ENCODE measurements at regions not wholly inside any gene's neighbourhood (a gene's known extent, or its start where the extent isn't known, plus 50 kb on each side); places are given as distances from the start of the nearest gene placed in this dataset.
"Not testable (repeated sequence)": the region's sequence is repeated elsewhere in the genome, so short reads cannot be mapped to it uniquely, and the experiment has no call there.

DNA sequence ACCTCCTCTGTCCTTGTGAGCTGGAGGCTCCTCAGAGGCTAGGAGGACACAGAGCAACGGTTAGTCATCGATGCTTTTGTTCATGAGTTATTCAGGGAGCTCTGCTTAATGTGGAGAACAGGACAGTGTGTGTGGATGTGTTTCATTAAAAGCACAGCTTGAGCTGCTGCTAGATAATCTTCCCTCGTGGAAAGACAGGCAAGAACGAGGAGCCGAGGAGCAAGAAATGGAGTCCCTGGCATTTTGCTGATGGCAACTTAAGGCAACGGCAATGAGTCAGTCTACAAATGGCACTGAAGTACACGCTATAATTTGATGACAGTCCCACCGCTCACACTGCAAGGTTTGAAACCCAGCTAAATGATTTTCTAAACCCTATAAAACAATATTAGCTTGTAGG lies 106.2 kb downstream of the IGLL1 start:
- CTCF ChIA-PET (ENCODE audit: unreplicated experiment) = no interaction called here
- no peaks in the 10 kb centered on the region for H4K20me1 ChIP-seq (ENCODE audit: insufficient read depth, low read length)
- H3K4me3 ChIP-seq (ENCODE audit: low read depth, low read length, poor library complexity, severe bottlenecking) = no peak overlapping the region
- H3K9me3 ChIP-seq (ENCODE audit: low read length) = no peaks in the 10 kb centered on the region
- peaks cover 32% of the 10 kb centered on the region for H3K4me1 ChIP-seq (ENCODE audit: insufficient read depth, low read length, poor library complexity, severe bottlenecking)
- H3K9me2 ChIP-seq (ENCODE audit: insufficient read depth, low read length) = no peaks in the 10 kb centered on the region
- H3K79me2 ChIP-seq (ENCODE audit: insufficient read depth, low read depth, low read length) = no peaks in the 10 kb centered on the region
- POLR2A ChIA-PET = no interaction called here
- no peak for DNase-seq (ENCODE audit: low spot score)
- TF ChIP-seq, protein P1, sequence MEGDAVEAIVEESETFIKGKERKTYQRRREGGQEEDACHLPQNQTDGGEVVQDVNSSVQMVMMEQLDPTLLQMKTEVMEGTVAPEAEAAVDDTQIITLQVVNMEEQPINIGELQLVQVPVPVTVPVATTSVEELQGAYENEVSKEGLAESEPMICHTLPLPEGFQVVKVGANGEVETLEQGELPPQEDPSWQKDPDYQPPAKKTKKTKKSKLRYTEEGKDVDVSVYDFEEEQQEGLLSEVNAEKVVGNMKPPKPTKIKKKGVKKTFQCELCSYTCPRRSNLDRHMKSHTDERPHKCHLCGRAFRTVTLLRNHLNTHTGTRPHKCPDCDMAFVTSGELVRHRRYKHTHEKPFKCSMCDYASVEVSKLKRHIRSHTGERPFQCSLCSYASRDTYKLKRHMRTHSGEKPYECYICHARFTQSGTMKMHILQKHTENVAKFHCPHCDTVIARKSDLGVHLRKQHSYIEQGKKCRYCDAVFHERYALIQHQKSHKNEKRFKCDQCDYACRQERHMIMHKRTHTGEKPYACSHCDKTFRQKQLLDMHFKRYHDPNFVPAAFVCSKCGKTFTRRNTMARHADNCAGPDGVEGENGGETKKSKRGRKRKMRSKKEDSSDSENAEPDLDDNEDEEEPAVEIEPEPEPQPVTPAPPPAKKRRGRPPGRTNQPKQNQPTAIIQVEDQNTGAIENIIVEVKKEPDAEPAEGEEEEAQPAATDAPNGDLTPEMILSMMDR (conservative IDR thresholded peaks at IDR 0.05; ENCODE audit: low read length) = no peak
- no peak for TF ChIP-seq EZH2phosphoT487 (IDR thresholded peaks at IDR 0.05; ENCODE audit: borderline replicate concordance, low read depth, low read length)
- intact Hi-C loops (cut with micrococcal nuclease; ENCODE audit: unreplicated experiment) = no loop called here
- H3K4me2 ChIP-seq (ENCODE audit: low read length) = no peak overlapping the region
- H2AFZ ChIP-seq (ENCODE audit: low read length) = 0 out of 2 replicates have a peak overlapping the region, but pooled peaks have one; percentile 40
- H3K27ac ChIP-seq (ENCODE audit: low read depth, low read length, poor library complexity, severe bottlenecking) = no peak overlapping the region
- BruUV-seq (replicated peaks) = no TSS peak
- no peaks in the 10 kb centered on the region for H3K36me3 ChIP-seq (ENCODE audit: insufficient read depth, low read length)

DNA sequence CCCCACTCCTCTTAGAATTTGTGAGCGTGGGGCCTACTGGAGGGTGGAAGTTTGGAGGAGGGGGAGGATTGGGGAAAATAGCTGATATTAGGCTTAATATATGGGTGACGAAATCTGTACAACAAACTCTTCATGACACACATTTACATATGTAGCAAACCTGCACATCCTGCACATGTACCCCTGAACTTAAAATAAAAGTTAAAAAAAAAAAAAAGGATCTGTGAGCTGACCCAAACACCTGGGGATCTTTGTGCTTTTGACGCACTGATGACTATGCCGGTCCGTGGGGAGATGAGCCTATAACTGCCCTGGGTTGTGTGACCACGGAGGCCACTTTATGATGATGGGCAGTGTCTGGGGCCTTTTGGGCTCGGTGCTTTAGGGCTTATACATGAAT lies 107.7 kb downstream of the IGLL1 start:
- peaks cover 26% of the 10 kb centered on the region for H3K4me1 ChIP-seq (ENCODE audit: insufficient read depth, low read length, poor library complexity, severe bottlenecking)
- intact Hi-C loops (cut with micrococcal nuclease; ENCODE audit: unreplicated experiment); H4K20me1 ChIP-seq (ENCODE audit: insufficient read depth, low read length); BruUV-seq (replicated peaks); CTCF ChIA-PET (ENCODE audit: unreplicated experiment); H3K79me2 ChIP-seq (ENCODE audit: insufficient read depth, low read depth, low read length); POLR2A ChIA-PET; H3K9me2 ChIP-seq (ENCODE audit: insufficient read depth, low read length); H3K9me3 ChIP-seq (ENCODE audit: low read length); H3K36me3 ChIP-seq (ENCODE audit: insufficient read depth, low read length): not testable (repeated sequence)
- peak overlapping the region; percentile 34 for H3K4me2 ChIP-seq (ENCODE audit: low read length)
- H3K27ac ChIP-seq (ENCODE audit: low read depth, low read length, poor library complexity, severe bottlenecking) = peak overlapping the region; percentile 11
- H2AFZ ChIP-seq (ENCODE audit: low read length) = peak overlapping the region; percentile 40; the same call in 1 of the 2 replicates
- peak; percentile 52 for DNase-seq (ENCODE audit: low spot score)
- H3K4me3 ChIP-seq (ENCODE audit: low read depth, low read length, poor library complexity, severe bottlenecking) = peak overlapping the region; percentile 11

DNA sequence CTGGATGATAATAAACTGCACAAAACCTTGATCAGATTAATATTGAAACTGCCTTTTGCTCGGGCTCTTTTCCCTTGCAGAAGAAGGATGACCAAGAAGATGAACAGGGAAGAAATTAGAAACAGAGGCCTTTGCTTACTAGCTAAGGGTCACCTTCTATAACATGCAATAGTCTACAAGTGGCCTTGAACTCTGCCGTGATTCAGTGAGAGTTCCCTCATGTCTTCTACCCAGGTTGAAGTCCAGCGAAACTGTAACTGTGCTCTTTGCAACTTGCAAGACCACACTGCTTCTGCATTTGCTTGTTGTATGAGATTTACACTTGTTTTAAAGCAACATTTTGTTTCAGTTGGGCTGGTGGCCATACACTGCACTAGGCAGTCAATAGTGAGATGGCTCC lies 108.4 kb downstream of the IGLL1 start:
- no peak overlapping the region for H3K4me3 ChIP-seq (ENCODE audit: low read depth, low read length, poor library complexity, severe bottlenecking)
- H3K4me1 ChIP-seq (ENCODE audit: insufficient read depth, low read length, poor library complexity, severe bottlenecking) = peaks cover 26% of the 10 kb centered on the region
- H2AFZ ChIP-seq (ENCODE audit: low read length) = peak overlapping the region; percentile 27; the same call in 1 of the 2 replicates
- DNase-seq (ENCODE audit: low spot score) = peak; percentile 15
- no peaks in the 10 kb centered on the region for H3K9me2 ChIP-seq (ENCODE audit: insufficient read depth, low read length)
- ChIA-PET CTCF (ENCODE audit: unreplicated experiment) (no interaction called here), POLR2A (interaction anchor here (0.6 kb wide), 1 partner anchor 960 kb away, joined by 3 read pairs; no protein-coding TSS in a partner anchor)
- no peaks in the 10 kb centered on the region for H3K36me3 ChIP-seq (ENCODE audit: insufficient read depth, low read length)
- intact Hi-C loops (cut with micrococcal nuclease; ENCODE audit: unreplicated experiment) = no loop called here
- no TSS peak for BruUV-seq (replicated peaks)
- H4K20me1 ChIP-seq (ENCODE audit: insufficient read depth, low read length) = no peaks in the 10 kb centered on the region
- H3K27ac ChIP-seq (ENCODE audit: low read depth, low read length, poor library complexity, severe bottlenecking) = no peak overlapping the region
- TF ChIP-seq EZH2phosphoT487 (IDR thresholded peaks at IDR 0.05; ENCODE audit: borderline replicate concordance, low read depth, low read length) = no peak
- TF ChIP-seq, protein P1 (conservative IDR thresholded peaks at IDR 0.05; ENCODE audit: low read length) = no peak
- peak overlapping the region; percentile 14 for H3K4me2 ChIP-seq (ENCODE audit: low read length)
- H3K9me3 ChIP-seq (ENCODE audit: low read length) = no peaks in the 10 kb centered on the region
- H3K79me2 ChIP-seq (ENCODE audit: insufficient read depth, low read depth, low read length) = no peaks in the 10 kb centered on the region

All from OCI-LY7 (cell line).